NOMO-1 treated with DMSO at 0.1 percent for 48 hours (cell line): ENCODE measurements at regions not wholly inside any gene's neighbourhood (a gene's known extent, or its start where the extent isn't known, plus 50 kb on each side); places are given as distances from the start of the nearest gene placed in this dataset.
A peak's percentile ranks its signal among the peaks of the same experiment; 100 is the strongest.

Experiments
- DNase-seq: peaks from one replicate; lab custom pipeline; 2025; ENCODE audit not compliant: unreplicated experiment; lab: John Stamatoyannopoulos, UW

GRCh38 chr3:147582642-147583041, 173.5 kb downstream of the ZIC1 start:
- DNase-seq: no peak

DNA sequence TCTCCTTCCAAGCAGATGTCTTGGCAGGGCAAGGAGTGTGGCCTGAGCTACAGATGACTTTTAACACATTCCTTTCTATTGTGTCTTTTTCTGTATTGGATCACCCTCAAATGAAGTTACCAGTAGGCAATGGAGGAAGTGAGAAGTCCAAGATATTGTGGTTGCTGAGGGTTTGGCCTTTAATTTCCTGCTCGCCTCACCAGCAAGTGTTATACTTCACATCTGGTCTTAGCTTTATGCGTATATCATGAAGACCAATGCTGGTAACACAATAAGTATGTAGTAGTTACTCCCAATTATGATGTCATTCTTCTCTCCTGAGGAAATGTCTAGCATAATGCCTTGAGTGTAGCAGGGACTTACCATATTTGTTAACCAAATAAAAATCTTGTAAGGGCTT, 179.9 kb downstream of the ZIC1 start:
- DNase-seq: peak; percentile 9

DNA sequence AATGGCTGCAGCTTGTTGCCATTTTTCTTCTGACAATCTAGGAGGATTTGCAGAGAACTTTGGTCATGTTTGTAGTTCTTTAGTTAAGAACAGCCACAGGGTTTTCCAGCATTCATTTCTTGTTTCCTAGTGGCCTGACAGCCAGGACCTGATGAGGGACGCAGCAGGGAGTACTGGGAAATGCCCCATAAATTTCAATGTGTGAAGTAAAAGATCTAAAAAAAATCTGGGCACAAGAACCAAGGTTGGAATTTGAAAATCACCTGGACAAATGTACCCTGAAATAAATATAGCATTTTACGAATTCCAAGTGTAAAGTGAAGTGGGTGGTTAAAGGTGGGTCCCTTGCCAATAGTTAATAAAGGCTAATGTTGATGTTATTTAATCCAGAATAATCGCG, 195.0 kb downstream of the ZIC1 start:
- DNase-seq: no peak

- no peak for DNase-seq
These were observed 204.6 kb downstream of the ZIC1 start for GRCh38 chr3:147613725-147614124.

DNA sequence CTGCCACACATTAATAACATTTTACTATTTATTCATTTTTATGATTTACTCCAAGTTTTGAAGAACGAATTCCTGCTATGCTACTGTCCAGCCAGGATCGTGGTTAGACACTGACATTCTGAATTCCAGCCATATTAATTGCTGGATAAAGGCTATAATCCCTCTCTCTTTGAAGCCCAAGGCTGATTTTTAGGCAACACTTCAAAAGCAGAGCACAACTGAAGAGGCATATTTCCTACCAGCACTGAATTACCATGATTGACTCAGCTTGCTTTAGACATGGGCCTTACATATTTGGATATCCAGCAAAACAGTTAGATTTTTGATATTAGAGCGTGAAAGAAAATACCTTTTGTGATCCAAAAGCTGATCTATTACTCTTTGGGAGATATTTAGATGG, 205.0 kb downstream of the ZIC1 start:
- DNase-seq: no peak

DNA sequence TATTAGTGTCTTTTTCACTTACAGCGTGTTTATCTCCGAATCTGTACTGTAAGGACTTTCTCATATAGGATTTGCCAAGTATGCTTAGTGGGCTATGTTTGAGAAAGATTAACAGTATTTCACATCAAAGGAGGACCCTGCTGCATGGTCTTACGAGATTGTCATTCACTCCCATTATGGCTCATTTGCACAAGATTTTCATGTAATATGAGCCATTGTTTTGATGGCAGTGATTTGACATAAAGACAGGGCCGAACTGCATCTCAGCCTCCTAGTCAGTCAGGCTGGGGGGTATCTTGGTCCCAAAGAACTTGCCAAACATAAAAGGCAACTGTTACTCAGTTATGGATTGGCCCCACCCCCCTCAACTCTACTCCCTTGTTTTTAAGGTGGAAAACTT, 205.9 kb downstream of the ZIC1 start:
- no peak for DNase-seq

- DNase-seq: peak; percentile 39
These were observed 207.9 kb downstream of the ZIC1 start for GRCh38 chr3:147616998-147617619.

DNA sequence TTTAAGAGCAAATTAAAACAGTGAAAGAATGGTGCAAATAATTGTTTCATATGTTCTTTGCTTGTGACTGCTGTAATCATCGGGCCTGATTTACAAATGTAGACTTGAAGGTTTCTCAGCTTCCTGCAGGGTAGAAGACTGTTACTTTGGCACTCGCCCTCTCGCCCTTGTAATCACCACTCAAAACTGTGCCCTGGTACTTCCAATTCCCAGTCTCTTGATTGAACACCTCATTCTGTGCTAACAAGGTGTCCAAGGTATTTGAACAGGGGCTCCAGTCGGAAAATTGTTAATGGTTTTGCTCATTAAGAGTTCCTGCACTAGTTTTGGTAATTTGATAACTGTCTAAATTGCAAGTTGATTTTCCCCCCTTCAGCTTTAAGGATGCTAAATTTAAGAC, 209.5 kb downstream of the ZIC1 start:
- no peak for DNase-seq

DNA sequence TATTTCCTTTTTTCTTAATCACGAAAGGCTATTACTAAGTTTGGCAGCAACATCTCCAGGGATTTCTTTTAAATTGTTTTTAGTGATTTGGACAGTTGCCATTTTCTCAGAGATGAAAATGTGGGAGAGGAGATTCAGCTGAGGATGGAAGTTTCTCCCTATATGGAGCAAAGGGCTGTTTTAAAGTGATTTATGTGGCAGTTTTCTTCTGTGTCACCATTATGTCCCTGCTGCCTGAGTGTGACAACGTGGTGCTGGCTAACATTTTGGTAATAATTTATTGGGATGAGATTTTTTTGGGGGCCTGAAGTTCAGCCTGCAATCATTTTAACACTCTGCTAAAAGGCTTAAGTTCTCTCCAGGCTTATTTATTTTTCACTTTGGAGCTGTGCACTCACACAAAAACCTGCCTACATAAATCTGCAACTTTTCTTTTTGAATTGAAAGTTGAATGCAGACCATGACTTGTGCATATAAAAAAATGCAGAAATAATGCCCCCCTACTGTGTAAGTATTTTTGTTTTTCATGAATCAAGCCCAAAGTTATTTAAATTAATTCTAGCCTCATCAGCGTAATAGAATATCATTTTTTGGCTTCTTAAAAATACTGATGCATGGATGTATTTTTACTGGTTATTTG, 210.9 kb downstream of the ZIC1 start:
- DNase-seq: no peak

- DNase-seq: no peak
These were observed 211.7 kb downstream of the ZIC1 start for GRCh38 chr3:147620906-147621305.

GRCh38 chr3:147630921-147631415, 221.8 kb downstream of the ZIC1 start:
- DNase-seq: no peak

DNA sequence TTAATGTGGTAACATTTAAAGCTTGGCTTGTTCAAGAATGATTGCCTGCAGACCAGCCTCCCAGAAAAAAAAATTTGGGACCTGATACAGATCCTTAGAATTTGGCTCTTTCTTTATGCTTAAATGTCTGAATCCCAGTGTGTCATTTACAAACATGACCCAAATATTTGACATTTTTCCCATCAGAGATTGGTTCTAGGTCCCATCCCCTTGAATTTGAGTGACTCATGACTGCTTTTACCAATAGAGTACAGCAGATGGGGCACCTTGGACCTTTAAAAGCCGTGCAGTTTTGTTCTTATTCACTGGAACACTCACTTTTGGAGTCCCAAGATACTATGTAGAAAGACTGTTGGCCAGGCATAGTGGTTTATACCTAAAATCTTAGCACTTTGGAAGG, 231.6 kb downstream of the ZIC1 start:
- DNase-seq: no peak

- DNase-seq: no peak
These were observed 236.6 kb downstream of the ZIC1 start for GRCh38 chr3:147645761-147646160.

DNA sequence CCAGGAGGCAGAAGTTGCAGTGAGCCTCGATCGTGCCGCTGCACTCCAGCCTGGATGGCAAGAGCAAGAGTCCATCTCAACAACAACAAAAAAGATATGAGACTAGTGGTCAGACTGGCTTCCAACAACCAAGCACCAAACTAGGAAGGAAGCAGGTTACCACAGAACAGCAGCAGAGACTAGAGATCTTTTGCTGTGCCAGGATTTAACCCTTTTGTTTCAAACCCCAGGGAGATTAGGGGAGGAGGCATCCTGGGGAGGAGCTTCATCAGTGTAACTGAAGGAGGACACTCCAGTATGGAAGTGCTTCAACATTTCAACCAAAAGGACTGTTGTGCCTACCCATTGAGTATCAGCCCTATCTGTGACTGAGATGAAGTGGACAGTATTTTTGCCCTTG, 240.3 kb downstream of the ZIC1 start:
- no peak for DNase-seq

GRCh38 chr3:147651107-147651778, 242.1 kb downstream of the ZIC1 start:
- no peak for DNase-seq

DNA sequence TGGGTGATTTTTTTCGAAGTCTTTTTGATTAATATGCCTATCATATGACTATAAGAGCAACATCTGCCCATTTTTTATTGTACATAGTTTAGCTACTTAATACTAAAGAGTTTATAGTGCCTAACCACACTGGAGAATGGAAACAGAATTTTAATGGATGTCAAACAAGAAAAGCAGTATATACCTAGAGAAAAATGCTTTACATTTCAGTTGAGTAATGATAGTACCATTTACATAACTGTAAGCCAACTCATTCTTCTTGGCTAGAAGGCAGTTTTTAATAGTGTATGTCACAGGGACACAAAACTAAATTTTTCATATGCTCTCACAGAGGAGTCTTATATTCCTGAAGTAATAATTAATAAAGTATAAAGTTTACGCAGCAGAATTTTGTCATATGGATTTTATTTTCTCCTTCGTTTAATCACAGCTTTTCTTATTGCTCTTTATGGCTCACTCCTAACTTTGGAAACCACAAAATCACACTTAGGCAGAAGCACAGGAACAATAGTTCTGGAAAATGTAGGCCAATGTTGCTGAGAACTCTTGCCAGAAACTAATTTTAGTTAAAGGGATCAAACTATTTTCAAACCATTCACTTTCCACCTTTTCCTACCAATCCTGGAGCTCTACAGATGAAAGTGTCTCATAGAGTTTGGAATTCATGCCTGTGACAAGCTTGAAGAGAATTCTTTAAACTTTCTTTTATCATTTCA, 243.6 kb downstream of the ZIC1 start:
- DNase-seq: no peak

GRCh38 chr3:147653367-147653923, 244.3 kb downstream of the ZIC1 start:
- no peak for DNase-seq

DNA sequence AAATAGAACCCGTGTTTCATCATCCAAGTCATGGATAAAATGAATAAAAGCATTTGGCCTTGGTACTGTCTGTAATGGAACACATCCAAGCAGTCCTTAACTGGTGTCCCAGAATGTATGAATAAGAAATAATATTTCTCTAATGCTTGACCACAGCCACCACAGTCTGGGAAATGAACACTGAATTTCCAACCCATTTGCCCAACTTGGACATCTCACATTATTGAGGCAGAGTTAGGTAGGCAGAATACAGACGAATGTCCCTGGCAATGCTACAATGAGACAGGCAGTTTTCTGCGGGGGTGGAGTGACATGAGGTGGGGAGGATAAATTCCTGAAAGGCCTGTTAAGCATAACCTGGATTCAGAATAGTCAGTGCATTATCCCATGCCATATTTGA, 245.7 kb downstream of the ZIC1 start:
- DNase-seq: no peak

DNA sequence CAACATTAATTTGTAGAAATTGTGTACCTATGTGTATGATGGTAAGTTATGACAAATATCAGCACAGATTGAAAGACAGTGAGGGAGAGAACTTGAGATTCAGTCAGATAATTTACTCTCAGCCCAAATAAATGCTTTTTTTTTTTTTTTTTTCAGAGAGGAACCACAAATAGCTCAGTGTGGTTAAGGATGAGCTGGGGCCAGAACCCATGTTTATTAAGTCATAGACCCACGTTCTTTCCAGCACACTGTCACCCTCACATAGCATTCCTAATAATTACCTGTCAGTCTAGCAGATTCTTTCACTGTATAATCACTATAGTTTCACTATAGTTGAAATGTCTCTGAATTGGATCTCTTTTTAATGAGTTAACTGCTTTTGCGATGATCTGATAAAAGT, 246.1 kb downstream of the ZIC1 start:
- DNase-seq: no peak

DNA sequence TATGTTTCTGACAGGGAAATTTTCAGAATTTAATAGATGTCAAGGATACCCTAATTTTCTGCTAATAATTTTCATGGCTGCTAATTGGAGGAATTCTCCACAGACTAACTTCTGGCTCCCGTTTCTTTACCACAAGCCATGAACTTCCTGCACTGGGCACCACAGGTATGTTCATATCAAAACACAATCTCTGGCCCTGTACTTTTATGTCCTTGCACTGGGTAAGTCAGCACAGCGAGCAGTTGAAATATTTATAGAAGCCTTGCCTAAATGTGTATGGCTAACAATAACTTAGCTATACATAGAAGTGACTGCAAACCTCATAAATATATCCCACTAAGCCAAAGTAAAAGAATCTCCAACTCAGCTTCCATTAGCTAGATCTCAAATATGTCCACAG, 246.9 kb downstream of the ZIC1 start:
- DNase-seq: no peak

- no peak for DNase-seq
These were observed 252.8 kb downstream of the ZIC1 start for GRCh38 chr3:147661916-147662315.
